Midbrain (tissue), 1 donor: ENCODE measurements at regions not wholly inside any gene's neighbourhood (a gene's known extent, or its start where the extent isn't known, plus 50 kb on each side); places are given as distances from the start of the nearest gene placed in this dataset.

ENCODE experiments used
- DNase-seq: peaks from one replicate; lab custom pipeline; 2025; lab: John Stamatoyannopoulos, UW

DNA sequence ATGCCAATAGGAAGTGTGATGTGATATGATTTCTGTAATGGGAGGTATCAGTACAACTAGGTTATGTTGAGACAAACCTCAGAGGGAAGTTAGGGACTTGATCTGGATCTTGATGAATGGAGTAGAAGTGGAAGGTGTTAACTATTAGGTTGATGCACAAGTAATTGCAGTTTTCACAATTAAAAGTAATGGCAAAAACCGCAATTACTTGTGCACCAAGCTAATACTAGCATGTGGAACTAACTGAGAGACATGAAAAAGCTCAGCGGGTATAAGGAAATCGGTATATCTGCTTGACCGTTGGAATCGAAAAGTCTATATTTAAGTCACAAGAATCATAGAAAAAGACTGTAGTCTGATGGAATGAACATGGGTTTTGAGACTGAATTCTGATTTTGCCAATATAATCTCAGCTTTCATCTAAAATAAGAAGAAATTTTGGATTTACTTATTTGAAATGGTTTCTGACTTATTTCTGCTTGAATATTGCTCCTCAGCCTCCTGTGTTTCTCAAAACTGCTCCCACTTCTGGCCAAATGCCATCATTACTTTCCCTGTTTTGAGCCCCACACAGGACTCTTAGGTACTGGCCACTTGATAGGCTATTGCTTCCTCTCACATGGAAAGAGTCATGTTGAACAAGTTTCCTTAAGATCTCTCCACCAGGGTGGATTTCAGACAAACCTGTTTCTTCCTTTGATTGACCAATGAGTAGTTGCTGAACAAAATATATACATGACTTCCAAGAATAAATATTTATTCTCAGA is 271.5 kb upstream of the COL8A1 start:
- DNase-seq = no peak

DNA sequence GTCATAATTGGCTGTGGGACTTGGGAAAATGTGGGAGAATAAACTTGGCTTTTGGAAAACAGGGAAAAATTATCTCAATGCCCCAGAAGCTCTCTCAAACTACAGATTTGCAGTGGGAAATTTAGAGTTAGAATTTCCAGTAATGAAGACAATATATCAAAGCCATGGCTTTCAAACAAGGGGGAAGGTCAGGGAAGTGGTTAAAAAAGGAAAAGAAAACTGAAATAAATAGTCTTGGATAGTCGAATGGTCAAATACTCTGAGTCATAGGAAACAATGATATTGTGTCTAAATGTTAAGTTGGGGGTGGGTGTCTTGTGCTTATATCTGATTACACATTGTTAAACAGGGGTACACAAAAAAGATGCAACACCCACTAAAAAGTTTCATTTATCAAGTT is 272.4 kb upstream of the COL8A1 start:
- DNase-seq = no peak

DNA sequence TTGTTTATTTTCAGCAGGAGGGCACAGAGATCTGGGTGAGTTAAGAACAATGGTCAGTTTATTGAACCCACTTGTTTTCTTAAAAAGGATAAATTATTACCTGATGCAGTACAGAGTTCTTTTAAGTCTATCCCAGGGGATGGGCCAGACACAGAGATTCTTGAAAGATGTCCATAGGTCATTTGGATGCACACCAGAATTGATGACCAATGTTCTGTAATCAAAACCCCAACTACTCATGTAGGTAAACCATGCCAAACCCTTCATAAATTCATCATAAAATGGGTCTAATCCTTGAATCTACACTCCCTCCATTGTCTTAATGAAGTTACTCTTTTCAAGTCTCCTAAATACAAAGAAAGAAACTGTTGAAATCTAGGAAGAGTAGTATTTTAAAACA is 273.0 kb upstream of the COL8A1 start:
- no peak for DNase-seq

DNA sequence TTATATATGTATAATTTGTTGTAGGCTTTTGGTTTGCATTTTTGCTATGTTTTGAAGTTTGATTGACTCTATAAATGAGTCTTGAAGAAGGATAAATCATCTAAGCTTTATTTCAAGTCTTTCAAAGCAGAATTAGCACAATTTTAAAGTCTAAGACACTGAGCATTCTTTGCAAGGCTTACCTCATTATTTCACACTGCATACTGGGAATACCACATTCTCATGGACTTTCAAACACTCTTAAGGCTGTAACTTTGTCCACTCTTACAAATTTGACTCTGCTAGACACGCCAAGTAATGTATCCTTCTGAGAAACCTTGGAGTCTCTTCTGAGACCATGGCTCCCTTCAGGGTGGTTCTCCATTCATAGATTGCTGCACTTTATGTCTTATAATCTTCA is 281.3 kb upstream of the COL8A1 start:
- DNase-seq = no peak

DNA sequence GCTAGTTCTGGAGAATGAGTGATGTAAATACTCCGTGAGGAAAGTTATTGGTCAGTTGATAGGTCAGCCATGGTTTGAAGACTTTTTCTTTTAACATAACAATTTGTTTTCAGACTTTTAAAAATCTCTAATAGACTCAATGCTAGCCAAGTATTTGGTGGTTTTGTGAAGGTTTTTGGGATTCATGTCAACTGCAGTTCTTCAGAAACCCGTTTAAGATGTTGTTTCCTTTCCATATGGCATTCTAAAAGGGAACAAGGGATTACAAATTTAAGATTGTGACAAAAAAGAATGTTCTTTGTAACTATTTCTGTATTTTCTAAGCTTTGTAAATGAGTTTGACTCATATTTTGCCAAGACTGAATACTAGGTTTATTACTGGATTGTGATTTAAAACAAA is 281.7 kb upstream of the COL8A1 start:
- no peak for DNase-seq

DNA sequence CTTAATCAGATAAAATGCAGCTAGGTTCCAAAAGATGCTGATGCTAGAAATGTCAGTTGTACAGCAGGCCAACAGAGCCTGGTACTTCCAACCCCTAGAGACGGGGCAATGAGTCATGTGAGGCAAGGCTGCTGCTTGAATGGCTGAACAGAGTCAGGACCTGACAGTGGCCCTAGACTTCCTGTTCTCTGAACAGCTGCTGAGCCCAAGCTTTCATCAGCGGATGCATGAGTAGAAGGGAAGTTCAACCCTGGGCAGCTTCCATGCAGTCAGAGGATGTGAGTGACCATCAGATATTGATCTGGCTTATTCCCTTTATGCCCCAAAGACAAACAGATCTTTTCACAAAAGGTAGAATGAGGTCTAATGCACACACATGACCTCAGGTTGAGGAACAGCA is 282.9 kb upstream of the COL8A1 start:
- no peak for DNase-seq

DNA sequence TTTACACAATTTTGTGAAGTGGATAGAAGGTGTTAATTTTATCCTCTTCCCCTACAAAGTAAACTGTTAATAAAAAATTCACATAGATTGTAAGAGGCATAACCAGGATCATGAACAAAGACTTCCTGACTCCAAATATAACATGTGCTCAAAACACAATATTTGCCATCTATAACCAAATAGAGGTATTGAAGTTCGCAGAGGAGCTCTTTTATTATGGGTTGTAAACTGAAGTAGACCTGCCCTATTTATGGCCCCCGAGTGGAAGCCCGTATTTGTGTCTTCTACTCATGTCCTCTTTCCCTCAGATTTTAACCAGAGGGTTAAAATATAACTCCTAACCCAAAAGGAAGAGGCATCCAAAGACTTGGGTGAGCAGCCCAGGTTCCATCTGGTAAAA is 285.6 kb upstream of the COL8A1 start:
- no peak for DNase-seq

DNA sequence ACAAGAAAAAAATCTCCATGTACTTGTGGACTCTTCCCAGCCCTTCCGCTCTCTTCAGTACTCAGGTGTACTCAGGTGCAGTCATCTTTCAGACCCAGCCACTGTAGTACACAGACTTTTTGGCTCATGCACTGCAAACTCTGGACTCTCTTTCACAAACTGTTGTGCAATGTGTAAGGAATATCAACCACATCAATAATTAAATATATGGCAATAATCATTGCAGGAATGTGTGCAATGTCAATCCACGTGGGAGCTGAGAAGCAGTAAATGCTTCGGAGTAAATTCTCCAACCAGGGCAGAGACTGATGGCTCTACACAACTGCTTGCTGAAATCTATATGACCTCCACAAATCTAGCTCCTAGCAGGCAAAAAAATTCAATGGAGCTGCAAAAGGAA is 287.3 kb upstream of the COL8A1 start:
- DNase-seq = no peak

DNA sequence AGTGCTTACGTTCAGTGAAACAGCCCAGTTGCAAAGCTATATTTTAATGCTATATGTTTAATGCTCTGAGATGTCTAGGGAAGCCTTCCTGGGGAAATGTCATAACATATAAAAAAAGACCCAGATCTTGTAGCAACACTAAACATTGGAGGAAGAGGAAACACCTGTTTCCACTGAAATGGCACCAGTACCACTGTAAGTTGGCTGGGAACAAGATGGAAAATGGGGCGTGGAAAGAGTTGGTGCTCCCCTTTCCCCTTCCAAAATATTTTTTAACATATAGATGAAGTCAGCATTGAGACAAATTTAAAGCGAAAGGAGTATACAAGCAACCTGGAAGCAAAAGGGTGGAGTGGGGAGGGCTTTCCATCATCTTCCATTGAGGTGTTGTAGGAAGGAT is 289.9 kb upstream of the COL8A1 start:
- no peak for DNase-seq

DNA sequence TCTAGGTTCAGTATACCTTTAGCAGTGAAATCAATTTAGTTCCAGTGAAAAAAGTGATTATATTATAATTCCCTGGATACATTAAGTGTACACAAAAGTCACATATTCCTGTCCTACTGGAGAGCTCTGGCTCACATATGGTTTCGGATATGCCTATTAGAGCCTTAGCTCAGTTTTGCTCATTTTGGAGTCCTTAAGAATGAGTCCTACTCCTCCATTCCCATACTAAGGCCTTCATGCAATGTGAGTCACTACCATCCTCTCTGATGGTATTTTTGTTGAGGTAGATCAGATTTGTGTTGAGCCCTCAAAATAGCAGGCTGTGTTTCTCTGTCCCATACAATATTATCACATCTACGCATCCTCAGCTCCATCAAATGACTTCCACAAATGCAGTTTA is 294.2 kb upstream of the COL8A1 start:
- no peak for DNase-seq

DNA sequence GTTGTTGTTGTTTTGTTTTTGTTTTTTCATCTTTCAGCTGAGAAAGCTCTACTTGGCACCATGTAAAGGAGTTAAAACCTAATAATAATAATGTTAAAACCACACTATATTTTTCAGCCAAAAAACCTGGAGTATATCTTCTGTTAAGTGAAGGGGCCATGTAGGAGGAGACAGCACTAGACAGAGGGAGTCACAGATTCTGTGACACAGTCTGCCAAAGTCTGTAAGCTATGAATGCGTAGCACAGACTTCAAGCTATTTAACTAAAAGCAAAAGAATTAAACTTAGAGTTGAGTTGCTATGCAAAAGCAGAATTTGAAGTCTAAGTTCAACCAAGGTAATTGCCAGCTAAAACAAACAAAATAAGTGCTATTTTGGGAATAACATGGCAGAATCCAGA is 296.0 kb upstream of the COL8A1 start:
- no peak for DNase-seq

DNA sequence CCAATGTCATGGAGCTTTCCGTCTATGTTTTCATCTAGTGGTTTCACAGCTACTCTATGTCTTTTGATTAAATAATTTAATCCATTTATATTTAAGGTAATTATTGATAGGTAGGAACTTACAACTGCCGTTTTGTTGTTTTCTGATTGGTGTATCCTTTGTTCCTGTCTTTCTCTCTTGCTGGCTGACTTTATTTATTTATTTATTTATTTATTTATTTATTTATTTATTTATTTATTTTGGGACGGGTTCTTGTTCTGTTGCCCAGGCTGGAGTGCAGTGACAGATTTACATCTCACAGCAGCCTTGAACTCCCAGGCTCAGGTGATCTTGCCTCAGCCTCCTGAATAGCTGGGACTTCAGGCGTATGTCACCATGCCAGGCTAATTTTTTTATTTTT is 299.2 kb upstream of the COL8A1 start:
- no peak for DNase-seq

DNA sequence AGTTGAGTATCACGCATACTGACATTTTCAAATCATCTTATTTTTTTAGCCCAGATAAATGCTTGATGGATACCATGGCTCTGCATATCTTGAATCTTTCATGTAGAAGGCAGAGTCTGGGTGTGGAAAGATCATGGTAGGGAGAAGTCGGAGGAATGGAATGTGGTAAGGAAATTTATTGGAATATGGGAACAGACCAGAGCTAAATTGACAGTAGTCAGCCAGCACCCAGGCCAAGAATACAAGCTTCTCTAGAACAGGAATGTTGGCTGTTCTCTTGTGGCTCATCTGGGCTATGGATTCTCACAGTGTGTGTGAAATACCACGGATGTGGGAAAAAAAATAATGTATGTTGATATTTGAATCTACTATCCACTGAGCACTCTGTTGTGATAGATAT is 305.7 kb upstream of the COL8A1 start:
- DNase-seq = no peak

DNA sequence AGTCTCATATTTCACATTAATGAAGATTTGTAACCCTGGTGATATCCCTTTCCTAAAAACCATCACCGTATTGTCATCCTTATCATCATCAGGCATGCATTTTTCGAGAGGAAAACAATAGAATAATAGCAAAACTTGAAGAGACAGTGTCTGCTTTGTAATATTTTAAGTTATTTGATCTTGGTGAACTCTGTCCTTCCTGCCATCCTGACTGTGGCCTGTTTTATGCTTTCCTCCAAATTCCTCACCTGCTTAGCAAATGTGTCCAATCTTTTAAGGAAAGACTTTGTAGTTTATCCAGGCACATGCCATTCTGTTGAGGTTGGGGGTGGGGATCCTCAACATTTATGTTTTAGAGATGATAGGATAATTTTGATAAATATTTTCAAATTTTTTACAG is 306.1 kb upstream of the COL8A1 start:
- no peak for DNase-seq

DNA sequence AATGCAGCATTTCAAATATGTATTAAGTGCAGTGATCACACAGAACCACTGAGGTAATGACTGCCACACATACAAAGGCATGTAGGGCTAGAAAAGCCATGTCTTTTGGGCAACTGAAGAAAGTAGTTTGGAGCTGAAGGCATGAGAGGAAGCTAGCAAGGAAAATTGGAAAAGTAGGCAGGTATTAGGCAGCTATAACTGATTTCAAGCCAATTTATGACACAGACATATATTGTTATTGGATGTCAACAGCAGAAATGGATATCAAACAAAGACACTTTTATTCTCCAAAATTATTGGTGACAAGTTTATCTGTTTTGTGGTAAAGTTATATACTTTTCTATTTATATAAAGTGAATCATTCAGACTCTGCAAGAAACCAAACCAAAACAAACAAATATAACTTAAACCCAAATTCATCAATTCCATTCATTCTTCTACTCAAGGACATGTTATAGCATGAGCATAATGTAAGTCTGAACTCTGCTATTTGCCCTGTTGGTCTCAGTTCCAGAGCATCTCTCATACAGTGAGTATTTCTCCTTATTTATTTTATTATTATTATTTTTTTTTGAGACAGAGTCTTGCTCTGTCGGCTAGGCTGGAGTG is 307.4 kb upstream of the COL8A1 start:
- no peak for DNase-seq

DNA sequence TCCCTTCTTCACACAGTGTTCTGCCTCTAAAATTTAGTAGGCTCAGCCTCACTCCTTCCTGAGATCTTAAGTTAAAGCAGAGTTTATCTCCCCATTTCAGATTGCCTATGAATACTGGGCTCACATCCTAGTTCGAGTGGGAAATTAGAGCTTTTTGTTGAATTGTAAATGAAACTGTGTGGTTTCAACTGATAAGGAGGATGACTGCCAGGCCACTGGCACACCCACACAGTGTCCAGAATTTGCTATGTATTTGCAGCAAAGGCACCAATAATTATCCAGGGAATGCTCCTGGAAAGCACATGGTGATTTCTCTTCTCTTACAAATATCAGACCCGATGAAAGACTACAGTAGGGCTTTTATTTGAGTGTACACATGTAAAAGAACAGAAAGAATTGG is 308.1 kb upstream of the COL8A1 start:
- DNase-seq = no peak

DNA sequence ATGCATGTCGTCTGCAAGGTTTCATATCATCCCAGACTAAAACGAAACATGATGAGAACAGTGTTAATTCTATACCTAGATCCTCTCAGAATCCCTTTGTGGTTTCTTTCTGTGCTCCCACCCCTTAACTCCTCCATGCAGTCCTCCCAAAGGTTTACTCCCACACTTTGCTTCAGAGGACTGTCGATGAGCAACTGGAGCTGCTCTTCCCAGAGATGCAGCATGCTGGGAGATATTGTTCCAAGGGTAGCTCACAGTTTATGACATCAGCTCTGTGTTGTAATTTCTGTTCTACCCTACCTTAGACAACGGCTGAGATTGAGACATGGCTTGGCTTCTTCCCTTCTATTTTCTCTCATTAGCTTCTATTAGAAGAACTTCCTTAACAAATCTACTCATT is 313.0 kb upstream of the COL8A1 start:
- no peak for DNase-seq

DNA sequence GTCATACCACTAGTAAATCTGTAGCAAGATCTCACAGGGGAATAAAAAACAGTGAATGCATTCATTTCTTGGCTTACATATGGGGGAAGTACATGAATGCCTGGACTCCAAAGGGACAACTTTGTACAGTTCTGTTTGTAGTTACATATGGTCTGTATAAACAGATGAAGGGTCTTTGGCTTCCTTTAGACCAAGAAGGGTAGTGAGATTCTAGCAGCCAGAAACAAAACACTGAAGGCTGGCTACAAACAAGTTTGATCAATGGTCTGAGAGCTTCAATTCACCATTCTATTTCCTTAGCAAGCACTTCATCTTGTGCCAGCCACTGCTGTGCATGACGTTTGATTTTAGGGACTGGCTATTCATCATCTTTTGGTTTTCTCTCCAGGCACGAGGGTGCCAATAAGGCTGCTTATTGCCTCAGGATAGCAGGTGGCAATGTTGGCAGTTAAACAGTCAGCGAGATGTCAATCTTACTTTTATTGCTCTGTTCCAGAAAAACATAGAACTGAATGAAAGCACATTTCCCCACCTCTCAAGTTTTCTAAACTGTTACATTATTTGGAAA is 313.7 kb upstream of the COL8A1 start:
- no peak for DNase-seq

DNA sequence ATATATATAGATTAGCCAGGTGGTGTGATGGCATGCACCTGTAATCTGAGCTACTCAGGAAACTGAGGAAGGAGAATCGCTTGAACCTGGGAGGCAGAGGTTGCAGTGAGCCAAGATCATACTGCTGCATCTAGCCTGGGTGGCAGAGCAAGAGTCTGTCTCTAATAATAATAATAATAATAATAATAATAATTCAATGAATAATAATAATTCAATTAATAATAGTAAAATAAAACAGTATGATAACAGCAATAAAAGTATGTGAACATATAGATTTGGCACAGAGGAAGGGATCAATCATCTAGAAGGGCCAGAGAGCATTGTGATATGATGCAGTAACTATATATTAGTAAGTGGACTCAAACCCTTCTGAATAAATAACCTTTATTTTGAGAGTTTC is 314.5 kb upstream of the COL8A1 start:
- no peak for DNase-seq

DNA sequence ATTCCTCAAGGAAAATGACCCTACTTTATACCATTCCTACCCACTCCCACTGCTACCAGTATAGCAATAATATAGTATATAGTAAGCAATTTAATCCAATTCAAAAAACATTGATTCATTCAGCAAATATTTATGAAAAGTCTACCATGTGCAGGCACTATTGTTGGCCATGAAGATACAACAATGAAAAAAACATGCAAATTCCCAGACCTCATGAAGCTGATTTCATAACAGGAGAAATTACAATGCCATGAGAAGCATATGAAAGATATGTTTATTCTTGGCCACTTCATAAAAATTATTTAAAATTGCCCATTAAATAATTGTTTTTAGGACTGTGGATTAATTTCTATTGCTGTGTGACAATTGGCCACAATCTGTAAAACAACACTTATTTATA is 315.8 kb upstream of the COL8A1 start:
- DNase-seq = no peak

DNA sequence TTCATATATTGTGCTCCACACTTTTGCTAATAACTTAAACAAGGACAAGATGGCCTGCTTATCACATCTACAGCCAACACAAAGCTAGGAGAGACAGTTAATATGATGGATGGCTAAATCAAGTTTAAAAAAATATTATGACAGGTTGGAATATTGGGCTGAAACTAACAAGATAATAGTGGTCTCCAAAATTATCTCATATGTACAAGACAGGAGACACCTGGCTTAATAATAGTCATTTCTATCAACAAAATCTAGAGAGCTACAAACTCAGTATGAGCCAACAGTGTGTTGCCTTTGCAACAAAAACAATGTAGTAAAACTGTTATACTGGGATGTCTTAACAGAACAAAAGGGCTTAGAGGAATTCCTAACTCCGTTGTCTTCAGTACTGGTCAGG is 317.1 kb upstream of the COL8A1 start:
- no peak for DNase-seq

DNA sequence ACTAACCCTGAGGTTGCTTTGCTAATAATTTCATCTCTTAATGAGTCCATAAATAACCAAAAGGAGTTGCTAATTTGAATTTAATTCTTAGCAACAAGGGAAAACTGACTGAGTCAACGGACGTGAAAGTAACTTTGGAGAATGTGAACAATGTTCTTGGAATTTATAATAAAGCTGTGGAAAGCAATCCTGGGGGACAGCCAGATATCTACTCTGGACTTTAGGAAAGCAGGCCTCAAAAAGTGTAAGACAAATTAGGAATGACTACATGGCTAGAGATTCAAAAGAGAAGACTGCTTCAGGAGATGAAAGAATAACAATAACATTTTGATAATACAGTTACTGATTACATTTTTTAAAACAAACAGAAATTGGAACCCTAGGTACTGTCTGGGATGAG is 318.4 kb upstream of the COL8A1 start:
- DNase-seq = no peak

DNA sequence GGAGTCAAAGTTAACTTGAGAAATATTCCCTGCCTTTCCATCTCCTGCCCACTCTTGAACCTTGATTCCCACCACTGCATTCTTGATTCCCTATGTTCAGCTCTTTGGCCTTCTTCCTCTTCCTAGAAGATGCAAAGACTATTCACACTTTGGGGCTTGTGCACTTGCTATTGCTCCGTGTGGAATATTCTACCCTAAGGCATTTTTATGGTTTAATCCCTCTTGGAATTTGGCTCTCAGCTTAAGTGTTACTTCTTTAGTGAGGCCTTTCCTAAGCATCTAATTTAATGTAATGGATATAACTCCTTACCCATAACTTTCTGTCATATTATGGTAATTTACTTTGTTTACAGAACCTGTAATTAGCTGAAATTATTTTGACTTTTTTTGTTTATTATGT is 318.9 kb upstream of the COL8A1 start:
- no peak for DNase-seq

DNA sequence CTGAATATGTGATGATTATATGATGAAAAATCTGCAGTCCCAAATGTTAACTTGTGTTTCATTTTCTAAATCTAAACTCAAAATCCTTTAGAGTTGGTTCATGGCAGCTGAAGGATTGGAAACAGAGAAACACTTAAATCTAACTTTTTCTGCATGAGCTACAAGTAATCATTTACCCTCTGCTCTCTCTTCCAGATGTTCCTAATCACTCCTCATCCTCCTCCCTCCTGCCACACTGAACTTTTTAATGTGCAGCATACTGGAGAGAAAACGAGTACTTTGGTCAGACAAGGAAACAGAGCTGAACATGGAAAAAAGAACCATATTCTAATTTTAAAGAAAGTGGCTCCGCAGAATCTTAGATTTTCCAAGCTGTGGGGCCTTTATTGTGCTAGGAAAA is 321.2 kb upstream of the COL8A1 start:
- no peak for DNase-seq
